A549 (cell line): ENCODE measurements at regions not wholly inside any gene's neighbourhood (a gene's known extent, or its start where the extent isn't known, plus 50 kb on each side); places are given as distances from the start of the nearest gene placed in this dataset.

Source experiments
- EP300 ChIP-seq, 2 experiments: fragments of >200 bp; sonication (Bioruptor Twin); formaldehyde crosslinking; IDR thresholded peaks; 2 replicates in 1 of 2; 3 replicates in 1 of 2; pipeline ENCODE4 v1.6.1; 2016 to 2017
- FOSL2 ChIP-seq, 2 experiments: fragments of 450-650 bp in 1 of 2; fragments of >200 bp in 1 of 2; sonication (Bioruptor Twin) in 1 of 2; formaldehyde crosslinking; IDR thresholded peaks; 2 replicates each; pipeline versions ENCODE4 v1.5.0 to v1.6.1; 2016 to 2020; ENCODE audit warnings: mild to moderate bottlenecking in 1 of 2, moderate library complexity in 1 of 2
- JUNB ChIP-seq: fragments of >200 bp; sonication (Bioruptor Twin); formaldehyde crosslinking; IDR thresholded peaks from 2 replicates; pipeline ENCODE4 v1.6.1; 2016
- MAFK ChIP-seq: fragments of 450-650 bp; IDR thresholded peaks from 2 replicates; pipeline ENCODE4 v1.6.1; 2014; ENCODE audit not compliant: partially characterized antibody
- TF ChIP-seq, protein P1 (sequence below): fragments of >200 bp; sonication (Bioruptor Twin); formaldehyde crosslinking; IDR thresholded peaks from 3 replicates; pipeline ENCODE4 v1.5.1; 2016
- TF ChIP-seq, protein P2 (sequence below): IDR thresholded peaks from 2 replicates; pipeline ENCODE4 v1.6.1; 2012

DNA sequence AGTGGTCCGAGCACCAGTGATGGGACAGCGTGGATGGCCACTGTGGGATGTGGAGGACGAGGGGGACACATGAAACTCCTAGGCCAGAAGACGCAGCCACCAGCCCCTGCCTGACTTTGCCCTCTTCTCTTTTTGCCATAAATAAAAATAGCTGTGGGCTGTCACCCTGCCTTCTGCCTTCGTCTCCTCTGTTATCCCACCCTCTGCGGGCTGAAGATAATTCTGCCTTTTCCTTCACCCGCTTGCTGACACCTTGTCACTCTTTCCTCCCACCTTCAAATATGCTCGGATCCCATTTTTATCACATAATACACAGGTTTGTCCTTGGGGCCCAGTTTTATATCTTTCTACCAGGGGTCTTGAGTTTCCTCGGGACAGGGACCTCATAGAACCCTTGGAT, 87.6 kb upstream of the CIBAR2 start:
- TF ChIP-seq, protein P1, sequence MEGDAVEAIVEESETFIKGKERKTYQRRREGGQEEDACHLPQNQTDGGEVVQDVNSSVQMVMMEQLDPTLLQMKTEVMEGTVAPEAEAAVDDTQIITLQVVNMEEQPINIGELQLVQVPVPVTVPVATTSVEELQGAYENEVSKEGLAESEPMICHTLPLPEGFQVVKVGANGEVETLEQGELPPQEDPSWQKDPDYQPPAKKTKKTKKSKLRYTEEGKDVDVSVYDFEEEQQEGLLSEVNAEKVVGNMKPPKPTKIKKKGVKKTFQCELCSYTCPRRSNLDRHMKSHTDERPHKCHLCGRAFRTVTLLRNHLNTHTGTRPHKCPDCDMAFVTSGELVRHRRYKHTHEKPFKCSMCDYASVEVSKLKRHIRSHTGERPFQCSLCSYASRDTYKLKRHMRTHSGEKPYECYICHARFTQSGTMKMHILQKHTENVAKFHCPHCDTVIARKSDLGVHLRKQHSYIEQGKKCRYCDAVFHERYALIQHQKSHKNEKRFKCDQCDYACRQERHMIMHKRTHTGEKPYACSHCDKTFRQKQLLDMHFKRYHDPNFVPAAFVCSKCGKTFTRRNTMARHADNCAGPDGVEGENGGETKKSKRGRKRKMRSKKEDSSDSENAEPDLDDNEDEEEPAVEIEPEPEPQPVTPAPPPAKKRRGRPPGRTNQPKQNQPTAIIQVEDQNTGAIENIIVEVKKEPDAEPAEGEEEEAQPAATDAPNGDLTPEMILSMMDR: no peak
- TF ChIP-seq MAFK: no peak
- no peak for TF ChIP-seq EP300 (IDR thresholded peaks at IDR 0.05)
- no peak for TF ChIP-seq JUNB
- TF ChIP-seq, protein P2, sequence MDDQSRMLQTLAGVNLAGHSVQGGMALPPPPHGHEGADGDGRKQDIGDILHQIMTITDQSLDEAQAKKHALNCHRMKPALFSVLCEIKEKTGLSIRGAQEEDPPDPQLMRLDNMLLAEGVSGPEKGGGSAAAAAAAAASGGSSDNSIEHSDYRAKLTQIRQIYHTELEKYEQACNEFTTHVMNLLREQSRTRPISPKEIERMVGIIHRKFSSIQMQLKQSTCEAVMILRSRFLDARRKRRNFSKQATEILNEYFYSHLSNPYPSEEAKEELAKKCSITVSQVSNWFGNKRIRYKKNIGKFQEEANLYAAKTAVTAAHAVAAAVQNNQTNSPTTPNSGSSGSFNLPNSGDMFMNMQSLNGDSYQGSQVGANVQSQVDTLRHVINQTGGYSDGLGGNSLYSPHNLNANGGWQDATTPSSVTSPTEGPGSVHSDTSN: no peak
- TF ChIP-seq FOSL2 (IDR thresholded peaks at IDR 0.05): no peak
- TF ChIP-seq FOSL2 (CRISPR knock-in tag; IDR thresholded peaks at IDR 0.05): no peak
